Esophagus (tissue), 2 donors: ENCODE measurements at regions not wholly inside any gene's neighbourhood (a gene's known extent, or its start where the extent isn't known, plus 50 kb on each side); places are given as distances from the start of the nearest gene placed in this dataset.

Experiments
- H3K27ac ChIP-seq, 2 donors: one replicate each; pipeline ENCODE4 v1.5.1; 2013; ENCODE audit warnings: low read depth in 2 of 2, mild to moderate bottlenecking in 2 of 2, inconsistent platforms in 1 of 2, low read length in 1 of 2, moderate library complexity in 1 of 2
- H3K27me3 ChIP-seq, 2 donors: one replicate each; pipeline ENCODE4 v1.6.1; 2013; ENCODE audit warnings: low read length in 2 of 2, control low read depth in 1 of 2, mild to moderate bottlenecking in 1 of 2; ENCODE audit not compliant: insufficient read depth in 2 of 2, control insufficient read depth in 1 of 2
- H3K36me3 ChIP-seq, 2 donors: one replicate each; pipeline ENCODE4 v1.6.1; 2013; ENCODE audit warnings: low read length in 1 of 2; ENCODE audit not compliant: control insufficient read depth in 2 of 2, insufficient read depth in 2 of 2
- H3K4me1 ChIP-seq, 2 donors: one replicate each; pipeline ENCODE4 v1.6.1; 2013; ENCODE audit warnings: low read length in 1 of 2; ENCODE audit not compliant: control insufficient read depth in 2 of 2, insufficient read depth in 2 of 2
- H3K4me3 ChIP-seq, 2 donors: one replicate each; pipeline ENCODE4 v1.5.1; 2013; ENCODE audit warnings: low read length in 2 of 2, mild to moderate bottlenecking in 2 of 2, low read depth in 1 of 2, moderate library complexity in 1 of 2
- H3K9me3 ChIP-seq, 2 donors: one replicate each; pipeline ENCODE4 v1.6.1; 2013; ENCODE audit warnings: mild to moderate bottlenecking in 2 of 2, low read depth in 1 of 2, low read length in 1 of 2, moderate library complexity in 1 of 2; ENCODE audit not compliant: control insufficient read depth in 2 of 2, insufficient read depth in 1 of 2
- WGBS, 2 donors: extraction: QIAGEN DNeasy Blood & Tissue Kit; methylation state at CpG; one replicate each; pipeline ENCODE4 v1.1.7; 2013; 5-methylcytosine and 5-hydroxymethylcytosine counted together
- donor health status: healthy with polysubstance abuse.
- donor health status: Bipolar disorder and iron deficiency.

- Histone ChIP-seq H3K9me3 (no peaks in the 10 kb centered on the region), H3K36me3 (no peaks in the 10 kb centered on the region), H3K4me3 (no peak overlapping the region), H3K4me1 (no peaks in the 10 kb centered on the region), H3K27ac (no peak overlapping the region), H3K27me3 (no peaks in the 10 kb centered on the region)
Measured at GRCh38 chr11:122279194-122279593, 163.2 kb upstream of the BLID start.

- WGBS, 2 donors = 67 to 83% methylated on average over 4 of the region's 4 CpGs
Measured at GRCh38 chr11:122277493-122277892, 161.5 kb upstream of the BLID start.

GRCh38 chr11:122276221-122276620 lies 160.2 kb upstream of the BLID start:
- Histone ChIP-seq H3K27me3 (no peaks in the 10 kb centered on the region), H3K4me3 (no peak overlapping the region), H3K9me3 (no peaks in the 10 kb centered on the region), H3K36me3 (no peaks in the 10 kb centered on the region), H3K27ac (no peak overlapping the region), H3K4me1 (no peaks in the 10 kb centered on the region)
- WGBS, 2 donors = 88 to 90% methylated on average over 1 of the region's 1 CpG

More at GRCh38 chr11:122277493-122277892, 161.5 kb upstream of the BLID start:
- Histone ChIP-seq H3K4me3 (no peak overlapping the region), H3K36me3 (no peaks in the 10 kb centered on the region), H3K9me3 (no peaks in the 10 kb centered on the region), H3K4me1 (no peaks in the 10 kb centered on the region), H3K27me3 (no peaks in the 10 kb centered on the region), H3K27ac (no peak overlapping the region)

GRCh38 chr11:122275508-122275907 lies 159.5 kb upstream of the BLID start:
- no peaks in the 10 kb centered on the region for H3K9me3 ChIP-seq
- 73 to 76% methylated on average over 4 of the region's 4 CpGs for WGBS, 2 donors
- H3K27ac ChIP-seq = no peak overlapping the region

GRCh38 chr11:122273476-122274191 lies 157.6 kb upstream of the BLID start:
- Histone ChIP-seq H3K9me3 (no peaks in the 10 kb centered on the region), H3K27me3 (no peaks in the 10 kb centered on the region), H3K27ac (no peak overlapping the region), H3K4me1 (no peaks in the 10 kb centered on the region), H3K36me3 (no peaks in the 10 kb centered on the region), H3K4me3 (no peak overlapping the region)
- WGBS, 2 donors = 79 to 80% methylated on average over 3 of the region's 3 CpGs

More at GRCh38 chr11:122275508-122275907, 159.5 kb upstream of the BLID start:
- no peaks in the 10 kb centered on the region for H3K36me3 ChIP-seq
- no peaks in the 10 kb centered on the region for H3K4me1 ChIP-seq
- no peaks in the 10 kb centered on the region for H3K27me3 ChIP-seq
- no peak overlapping the region for H3K4me3 ChIP-seq

GRCh38 chr11:122271745-122272144 lies 155.7 kb upstream of the BLID start:
- 81 to 84% methylated on average over 4 of the region's 4 CpGs for WGBS, 2 donors
- H3K4me1 ChIP-seq = no peaks in the 10 kb centered on the region
- H3K27ac ChIP-seq = no peak overlapping the region
- H3K27me3 ChIP-seq = no peaks in the 10 kb centered on the region
- H3K9me3 ChIP-seq = no peaks in the 10 kb centered on the region
- H3K4me3 ChIP-seq = no peak overlapping the region
- H3K36me3 ChIP-seq = no peaks in the 10 kb centered on the region

GRCh38 chr11:122271137-122271536 lies 155.1 kb upstream of the BLID start:
- H3K4me1 ChIP-seq = no peaks in the 10 kb centered on the region
- H3K9me3 ChIP-seq = no peaks in the 10 kb centered on the region
- H3K27me3 ChIP-seq = no peaks in the 10 kb centered on the region
- 73 to 75% methylated on average over 5 of the region's 5 CpGs for WGBS, 2 donors
- no peak overlapping the region for H3K27ac ChIP-seq
- H3K4me3 ChIP-seq = no peak overlapping the region
- no peaks in the 10 kb centered on the region for H3K36me3 ChIP-seq

GRCh38 chr11:122270535-122270934 lies 154.5 kb upstream of the BLID start:
- H3K27ac ChIP-seq = no peak overlapping the region
- no peak overlapping the region for H3K4me3 ChIP-seq
- WGBS, 2 donors = 67 to 73% methylated on average over 3 of the region's 3 CpGs
- no peaks in the 10 kb centered on the region for H3K36me3 ChIP-seq
- no peaks in the 10 kb centered on the region for H3K9me3 ChIP-seq
- H3K27me3 ChIP-seq = no peaks in the 10 kb centered on the region
- no peaks in the 10 kb centered on the region for H3K4me1 ChIP-seq

GRCh38 chr11:122269824-122270223 lies 153.8 kb upstream of the BLID start:
- Histone ChIP-seq H3K27me3 (no peaks in the 10 kb centered on the region), H3K4me1 (no peaks in the 10 kb centered on the region), H3K4me3 (no peak overlapping the region), H3K36me3 (no peaks in the 10 kb centered on the region), H3K27ac (no peak overlapping the region), H3K9me3 (no peaks in the 10 kb centered on the region)
- WGBS, 2 donors = 64 to 79% methylated on average over 4 of the region's 4 CpGs

- Histone ChIP-seq H3K27me3 (no peaks in the 10 kb centered on the region), H3K27ac (no peak overlapping the region), H3K9me3 (peaks cover 0 to 2% of the 10 kb centered on the region in 2 donors), H3K36me3 (no peaks in the 10 kb centered on the region), H3K4me3 (no peak overlapping the region), H3K4me1 (no peaks in the 10 kb centered on the region)
- WGBS, 2 donors = 83 to 88% methylated on average over 6 of the region's 6 CpGs
Measured at GRCh38 chr11:122268601-122269130, 152.7 kb upstream of the BLID start.
